OCI-LY7 (cell line): ENCODE measurements at regions not wholly inside any gene's neighbourhood (a gene's known extent, or its start where the extent isn't known, plus 50 kb on each side); places are given as distances from the start of the nearest gene placed in this dataset.

ENCODE experiments used
- BruUV-seq: library from RNA; stranded (reverse); fragments of 400-500 nt; replicated peaks from 2 replicates; lab custom pipeline; 2021; lab: Mats Ljungman, UMichigan
- CTCF ChIA-PET: fragments of 300-600 bp; sonication (Branson Sonifier 250); formaldehyde crosslinking; loops from one replicate; lab custom pipeline; 2022; ENCODE audit warnings: antibody characterized with exemption; ENCODE audit not compliant: unreplicated experiment; lab: Charles Lee
- POLR2A ChIA-PET: fragments of 300-600 bp; sonication (Branson Sonifier 250); formaldehyde crosslinking; loops from one replicate; lab custom pipeline; 2022; ENCODE audit warnings: antibody characterized with exemption; lab: Charles Lee
- DNase-seq: peaks from one replicate; pipeline ENCODE4 v3.0.0-alpha.2; 2015; ENCODE audit warnings: low spot score
- H2AFZ ChIP-seq: fragments of 200-600 bp; sonication (generic), shearing (Covaris generic); 2 replicates; pipeline ENCODE4 v1.6.1; 2014; ENCODE audit warnings: mild to moderate bottlenecking, antibody characterized with exemption, low read length, moderate library complexity
- H3K27ac ChIP-seq: fragments of 200-600 bp; sonication (generic); 2 replicates; pipeline ENCODE4 v1.5.1; 2014; ENCODE audit warnings: mixed run types, low read depth, mild to moderate bottlenecking, moderate library complexity, low read length, inconsistent platforms; ENCODE audit not compliant: poor library complexity, severe bottlenecking
- H3K36me3 ChIP-seq: fragments of 200-600 bp; sonication (generic); 2 replicates; pipeline ENCODE4 v1.6.1; 2014; ENCODE audit warnings: mild to moderate bottlenecking, antibody characterized with exemption, low read length, moderate library complexity, mixed read lengths; ENCODE audit not compliant: insufficient read depth
- H3K4me1 ChIP-seq: fragments of 200-600 bp; sonication (generic); 2 replicates; pipeline ENCODE4 v1.5.1; 2014; ENCODE audit warnings: mild to moderate bottlenecking, low read length; ENCODE audit not compliant: insufficient read depth, poor library complexity, severe bottlenecking
- H3K4me2 ChIP-seq: fragments of 200-600 bp; sonication (generic); 2 replicates; pipeline ENCODE4 v1.6.1; 2014; ENCODE audit warnings: mild to moderate bottlenecking, low read length
- H3K4me3 ChIP-seq: fragments of 200-600 bp; sonication (generic); 2 replicates; pipeline ENCODE4 v1.5.1; 2014; ENCODE audit warnings: mild to moderate bottlenecking, low read depth, low read length; ENCODE audit not compliant: poor library complexity, severe bottlenecking
- H3K79me2 ChIP-seq: fragments of 200-600 bp; sonication (generic); 2 replicates; pipeline ENCODE4 v1.6.1; 2016; ENCODE audit warnings: low read depth, mild to moderate bottlenecking, low read length, moderate library complexity, mixed read lengths; ENCODE audit not compliant: insufficient read depth
- H3K9me2 ChIP-seq: fragments of 200-600 bp; sonication (generic); 2 replicates; pipeline ENCODE4 v1.6.1; 2016; ENCODE audit warnings: mild to moderate bottlenecking, low read length, mixed read lengths; ENCODE audit not compliant: insufficient read depth
- H3K9me3 ChIP-seq: fragments of 200-600 bp; sonication (generic); 2 replicates; pipeline ENCODE4 v1.6.1; 2014; ENCODE audit warnings: mild to moderate bottlenecking, mixed run types, low read length, mixed read lengths
- H4K20me1 ChIP-seq: fragments of 200-600 bp; sonication (generic); 2 replicates; pipeline ENCODE4 v1.6.1; 2014; ENCODE audit warnings: mild to moderate bottlenecking, antibody characterized with exemption, low read length, moderate library complexity, mixed read lengths; ENCODE audit not compliant: insufficient read depth
- EZH2phosphoT487 ChIP-seq: fragments of 200-600 bp; sonication (generic); IDR thresholded peaks from 2 replicates; pipeline ENCODE4 v1.6.1; 2018; ENCODE audit warnings: low read depth, borderline replicate concordance, mild to moderate bottlenecking, mixed run types, antibody characterized with exemption, low read length, moderate library complexity, mixed read lengths
- intact Hi-C: fragments of 100-400 bp; cut with micrococcal nuclease; formaldehyde crosslinking; loops from one replicate; pipeline ENCODE4 v1.10.0; 2022; ENCODE audit not compliant: unreplicated experiment
- TF ChIP-seq, protein P1 (sequence below): fragments of 200-600 bp; sonication (generic); conservative IDR thresholded peaks from 2 replicates; pipeline ENCODE4 v1.5.1; 2014; ENCODE audit warnings: mild to moderate bottlenecking, antibody characterized with exemption, low read length, moderate library complexity, mixed read lengths

DNA sequence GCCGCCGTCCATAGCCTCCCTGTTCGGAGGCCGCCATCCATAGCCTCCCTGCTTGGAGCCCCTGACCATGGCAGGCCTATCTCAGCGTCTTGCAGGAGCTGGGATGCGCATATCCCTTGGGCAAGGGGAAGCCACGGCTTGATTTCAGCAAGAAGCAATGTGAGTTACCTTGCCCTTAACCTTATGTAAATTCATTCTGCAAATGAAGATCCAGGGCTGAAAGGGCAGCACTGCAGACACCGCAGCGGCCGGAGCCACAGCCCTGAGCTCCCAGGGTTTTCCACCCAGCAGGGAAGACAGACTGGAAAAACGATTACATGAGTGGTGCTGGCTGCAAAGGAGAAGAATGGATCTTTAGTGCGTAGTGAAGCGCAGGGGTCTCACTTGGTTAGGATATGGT, 95.8 kb downstream of the SEC61G start:
- DNase-seq, result no peak
- Histone ChIP-seq H4K20me1 (no peaks in the 10 kb centered on the region), H3K79me2 (no peaks in the 10 kb centered on the region), H2AFZ (no peak overlapping the region), H3K4me3 (no peak overlapping the region), H3K27ac (no peak overlapping the region), H3K4me1 (no peaks in the 10 kb centered on the region), H3K9me3 (no peaks in the 10 kb centered on the region), H3K36me3 (no peaks in the 10 kb centered on the region), H3K9me2 (no peaks in the 10 kb centered on the region), H3K4me2 (no peak overlapping the region)
- TF ChIP-seq EZH2phosphoT487, result no peak
- TF ChIP-seq, protein P1, sequence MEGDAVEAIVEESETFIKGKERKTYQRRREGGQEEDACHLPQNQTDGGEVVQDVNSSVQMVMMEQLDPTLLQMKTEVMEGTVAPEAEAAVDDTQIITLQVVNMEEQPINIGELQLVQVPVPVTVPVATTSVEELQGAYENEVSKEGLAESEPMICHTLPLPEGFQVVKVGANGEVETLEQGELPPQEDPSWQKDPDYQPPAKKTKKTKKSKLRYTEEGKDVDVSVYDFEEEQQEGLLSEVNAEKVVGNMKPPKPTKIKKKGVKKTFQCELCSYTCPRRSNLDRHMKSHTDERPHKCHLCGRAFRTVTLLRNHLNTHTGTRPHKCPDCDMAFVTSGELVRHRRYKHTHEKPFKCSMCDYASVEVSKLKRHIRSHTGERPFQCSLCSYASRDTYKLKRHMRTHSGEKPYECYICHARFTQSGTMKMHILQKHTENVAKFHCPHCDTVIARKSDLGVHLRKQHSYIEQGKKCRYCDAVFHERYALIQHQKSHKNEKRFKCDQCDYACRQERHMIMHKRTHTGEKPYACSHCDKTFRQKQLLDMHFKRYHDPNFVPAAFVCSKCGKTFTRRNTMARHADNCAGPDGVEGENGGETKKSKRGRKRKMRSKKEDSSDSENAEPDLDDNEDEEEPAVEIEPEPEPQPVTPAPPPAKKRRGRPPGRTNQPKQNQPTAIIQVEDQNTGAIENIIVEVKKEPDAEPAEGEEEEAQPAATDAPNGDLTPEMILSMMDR, result no peak
- ChIA-PET CTCF (no interaction called here), POLR2A (no interaction called here)
- intact Hi-C loops, result no loop called here
- no TSS peak for BruUV-seq

DNA sequence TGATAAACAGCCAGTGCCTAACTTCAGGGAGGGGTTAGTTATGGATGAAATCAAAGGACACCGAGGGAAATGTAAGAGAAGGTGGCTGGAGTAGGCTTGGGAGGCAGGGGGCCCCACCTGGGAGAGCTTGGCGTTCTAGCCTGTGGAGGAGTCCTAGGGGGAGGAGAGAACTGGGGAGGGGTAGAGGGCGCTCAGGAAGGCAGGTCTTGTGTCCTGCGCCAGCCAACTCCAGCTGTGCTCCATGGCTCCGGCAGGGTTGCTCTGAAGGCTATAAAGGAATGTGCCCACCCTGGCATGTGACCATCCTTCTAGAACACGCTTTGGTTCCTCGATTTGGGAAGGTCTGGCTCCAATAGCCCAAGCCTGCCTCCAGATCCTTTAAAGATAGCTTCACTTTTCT, 96.3 kb downstream of the SEC61G start:
- TF ChIP-seq, protein P1, result no peak
- TF ChIP-seq EZH2phosphoT487, result no peak
- POLR2A ChIA-PET, result no interaction called here

GRCh38 chr7:54653905-54654304, 105.1 kb downstream of the SEC61G start:
- Histone ChIP-seq H3K79me2 (no peaks in the 10 kb centered on the region), H3K4me2 (no peak overlapping the region), H3K4me3 (no peak overlapping the region), H3K27ac (no peak overlapping the region), H3K4me1 (no peaks in the 10 kb centered on the region), H3K9me3 (no peaks in the 10 kb centered on the region), H3K9me2 (no peaks in the 10 kb centered on the region), H2AFZ (no peak overlapping the region), H4K20me1 (no peaks in the 10 kb centered on the region), H3K36me3 (no peaks in the 10 kb centered on the region)
- BruUV-seq, result no TSS peak
- DNase-seq, result no peak
- CTCF ChIA-PET, result no interaction called here
- POLR2A ChIA-PET, result no interaction called here
- intact Hi-C loops, result no loop called here
- TF ChIP-seq, protein P1, result no peak
- TF ChIP-seq EZH2phosphoT487, result no peak

More for the DNA sequence above, 96.3 kb downstream of the SEC61G start:
- intact Hi-C loops, result no loop called here
- Histone ChIP-seq H3K4me3 (no peak overlapping the region), H3K36me3 (no peaks in the 10 kb centered on the region), H4K20me1 (no peaks in the 10 kb centered on the region), H3K9me2 (no peaks in the 10 kb centered on the region), H3K4me2 (no peak overlapping the region), H2AFZ (no peak overlapping the region), H3K9me3 (no peaks in the 10 kb centered on the region), H3K79me2 (no peaks in the 10 kb centered on the region), H3K4me1 (no peaks in the 10 kb centered on the region), H3K27ac (no peak overlapping the region)
- CTCF ChIA-PET, result no interaction called here
- no peak for DNase-seq
- no TSS peak for BruUV-seq
